CD4-positive, alpha-beta T cell (primary cell): ENCODE measurements at regions not wholly inside any gene's neighbourhood (a gene's known extent, or its start where the extent isn't known, plus 50 kb on each side); places are given as distances from the start of the nearest gene placed in this dataset.

ENCODE experiments used
- ATAC-seq: fragments of 200-7000 bp; cut with Tn5 transposase; one replicate; pipeline ENCODE4 v1.10.0; 2022; ENCODE audit warnings: mild to moderate bottlenecking; ENCODE audit not compliant: poor library complexity
- CTCF ChIA-PET: fragments of 350-600 bp; sonication (Branson Sonifier 250); formaldehyde crosslinking; loops from one replicate; lab custom pipeline; 2021; ENCODE audit warnings: antibody characterized with exemption, inconsistent platforms; lab: Charles Lee
- POLR2A ChIA-PET: fragments of 350-600 bp; sonication (Branson Sonifier 250); formaldehyde crosslinking; loops from one replicate; lab custom pipeline; 2021; ENCODE audit warnings: antibody characterized with exemption, inconsistent platforms; lab: Charles Lee
- DNase-seq, 14 experiments: peaks; one replicate each; pipeline ENCODE4 v3.0.0-alpha.2; 2013 to 2020; ENCODE audit warnings: mixed read lengths in 2 of 14
- H3K27ac ChIP-seq, 2 donors: one replicate each; pipeline versions ENCODE4 v1.5.1 to v1.7.0; 2013; ENCODE audit warnings: low read length in 2 of 2, low read depth in 1 of 2, mild to moderate bottlenecking in 1 of 2
- H3K27me3 ChIP-seq, 2 experiments: 1 replicate in 1 of 2; 2 replicates in 1 of 2; pipeline versions ENCODE4 v1.6.1 to v1.7.0; 2013; ENCODE audit warnings: low read length in 2 of 2, control low read depth in 1 of 2, mild to moderate bottlenecking in 1 of 2, moderate library complexity in 1 of 2; ENCODE audit not compliant: insufficient read depth in 2 of 2, control insufficient read depth in 1 of 2
- H3K36me3 ChIP-seq: one replicate; pipeline ENCODE4 v1.6.1; 2013; ENCODE audit warnings: low read length, control low read depth; ENCODE audit not compliant: insufficient read depth
- H3K4me1 ChIP-seq: one replicate; pipeline ENCODE4 v1.6.1; 2013; ENCODE audit warnings: low read length, control low read depth; ENCODE audit not compliant: insufficient read depth
- H3K4me3 ChIP-seq: one replicate; pipeline ENCODE4 v1.5.1; 2013; ENCODE audit warnings: mild to moderate bottlenecking, low read length, moderate library complexity
- H3K9me3 ChIP-seq, 2 experiments: 1 replicate in 1 of 2; 2 replicates in 1 of 2; pipeline versions ENCODE4 v1.6.1 to v1.7.0; 2013; ENCODE audit warnings: low read length in 2 of 2, mild to moderate bottlenecking in 2 of 2, control low read depth in 1 of 2, moderate library complexity in 1 of 2; ENCODE audit not compliant: control insufficient read depth in 1 of 2, insufficient read depth in 1 of 2
- H3K27ac Mint-ChIP-seq: one replicate; pipeline ENCODE4 v1.8.0; 2020; ENCODE audit warnings: mixed read lengths
- H3K27me3 Mint-ChIP-seq: one replicate; pipeline ENCODE4 v1.8.0; 2021; ENCODE audit warnings: mixed read lengths
- H3K36me3 Mint-ChIP-seq: one replicate; pipeline ENCODE4 v1.8.0; 2021; ENCODE audit warnings: low read depth, mixed read lengths
- H3K4me1 Mint-ChIP-seq: one replicate; pipeline ENCODE4 v1.8.0; 2021; ENCODE audit warnings: low read depth, mixed read lengths
- H3K4me3 Mint-ChIP-seq: one replicate; pipeline ENCODE4 v1.8.0; 2020; ENCODE audit warnings: mild to moderate bottlenecking, mixed read lengths
- H3K9me3 Mint-ChIP-seq: one replicate; pipeline ENCODE4 v1.8.0; 2020; ENCODE audit warnings: mixed read lengths
- CTCF ChIP-seq: fragments of 200-600 bp; IDR thresholded peaks from one replicate; pipeline ENCODE4 v1.8.0; 2022; ENCODE audit warnings: antibody characterized with exemption, mild to moderate bottlenecking
- intact Hi-C, 2 experiments: fragments of 100-400 bp; cut with DNase I in 1 of 2; cut with micrococcal nuclease in 1 of 2; formaldehyde crosslinking; loops; one replicate each; pipeline versions ENCODE4 v1.15.1 to v1.9.0; 2023 to 2025; cut with DNase I, micrococcal nuclease

GRCh38 chr6:23692184-23692583 lies 433.8 kb upstream of the NRSN1 start:
- Mint-ChIP-seq H3K27ac (no peak overlapping the region), H3K36me3 (no peaks in the 10 kb centered on the region), H3K4me3 (no peak overlapping the region), H3K9me3 (no peaks in the 10 kb centered on the region), H3K27me3 (no peaks in the 10 kb centered on the region), H3K4me1 (no peaks in the 10 kb centered on the region)
- intact Hi-C loops: no loop called here
- POLR2A ChIA-PET: no interaction called here
- Histone ChIP-seq H3K27ac (no peak overlapping the region), H3K27me3 (no peaks in the 10 kb centered on the region), H3K4me1 (no peaks in the 10 kb centered on the region), H3K4me3 (no peak overlapping the region), H3K36me3 (no peaks in the 10 kb centered on the region), H3K9me3 (peaks cover 0 to 7% of the 10 kb centered on the region in 2 experiments)
- CTCF ChIA-PET: no interaction called here
- TF ChIP-seq CTCF: no peak
- DNase-seq: no peak
- ATAC-seq: no peak

- H3K4me3 ChIP-seq: no peak overlapping the region
- no peaks in the 10 kb centered on the region for H3K36me3 ChIP-seq
- Mint-ChIP-seq H3K27me3 (no peaks in the 10 kb centered on the region), H3K27ac (no peak overlapping the region), H3K36me3 (no peaks in the 10 kb centered on the region), H3K9me3 (peaks cover 3% of the 10 kb centered on the region), H3K4me3 (no peak overlapping the region), H3K4me1 (no peaks in the 10 kb centered on the region)
- no peak overlapping the region for H3K27ac ChIP-seq
- H3K9me3 ChIP-seq: no peaks in the 10 kb centered on the region
- ChIA-PET POLR2A (no interaction called here), CTCF (no interaction called here)
- ATAC-seq (no peak), DNase-seq (no peak)
- TF ChIP-seq CTCF: no peak
- intact Hi-C loops: no loop called here
- no peaks in the 10 kb centered on the region for H3K4me1 ChIP-seq
- no peaks in the 10 kb centered on the region for H3K27me3 ChIP-seq
Measured at GRCh38 chr6:23696992-23697391, 429.0 kb upstream of the NRSN1 start.

GRCh38 chr6:23704479-23705052 lies 421.4 kb upstream of the NRSN1 start:
- Mint-ChIP-seq H3K4me1 (no peaks in the 10 kb centered on the region), H3K4me3 (no peak overlapping the region), H3K27ac (no peak overlapping the region), H3K27me3 (no peaks in the 10 kb centered on the region), H3K36me3 (no peaks in the 10 kb centered on the region), H3K9me3 (peaks cover 5% of the 10 kb centered on the region)
- DNase-seq (no peak), ATAC-seq (no peak)
- CTCF ChIA-PET: no interaction called here
- Histone ChIP-seq H3K9me3 (peaks cover 0 to 3% of the 10 kb centered on the region in 2 experiments), H3K27me3 (no peaks in the 10 kb centered on the region), H3K27ac (no peak overlapping the region), H3K4me1 (no peaks in the 10 kb centered on the region), H3K4me3 (no peak overlapping the region), H3K36me3 (no peaks in the 10 kb centered on the region)
- intact Hi-C loops: no loop called here
- no peak for TF ChIP-seq CTCF
- POLR2A ChIA-PET: interaction anchor here (0.5 kb wide), 1 partner anchor 635 kb away, joined by 3 read pairs; no protein-coding TSS in a partner anchor
